Neural crest cell (in vitro differentiated cells): ENCODE measurements at regions not wholly inside any gene's neighbourhood (a gene's known extent, or its start where the extent isn't known, plus 50 kb on each side); places are given as distances from the start of the nearest gene placed in this dataset.

Source experiments
- DNase-seq: peaks from one replicate; pipeline ENCODE4 v3.0.0; 2021; ENCODE audit warnings: low read depth, mixed read lengths, low spot score
- H3K27ac Mint-ChIP-seq: one replicate; pipeline ENCODE4 v1.8.0; 2021; ENCODE audit warnings: mild to moderate bottlenecking, mixed read lengths; ENCODE audit not compliant: unreplicated experiment
- H3K27me3 Mint-ChIP-seq: 2 replicates; pipeline ENCODE4 v1.8.0; 2021; ENCODE audit warnings: low read depth, mild to moderate bottlenecking, mixed read lengths
- H3K36me3 Mint-ChIP-seq: 2 replicates; pipeline ENCODE4 v1.8.0; 2021; ENCODE audit warnings: low read depth, mild to moderate bottlenecking, mixed read lengths
- H3K4me1 Mint-ChIP-seq: 2 replicates; pipeline ENCODE4 v1.8.0; 2021; ENCODE audit warnings: mixed read lengths
- H3K4me3 Mint-ChIP-seq: one replicate; pipeline ENCODE4 v1.8.0; 2021; ENCODE audit warnings: mild to moderate bottlenecking, mixed read lengths
- H3K9me3 Mint-ChIP-seq: 2 replicates; pipeline ENCODE4 v1.8.0; 2021; ENCODE audit warnings: mixed read lengths
- TF ChIP-seq, protein P1 (sequence below): fragments of 200-600 bp; sonication (generic); conservative IDR thresholded peaks from 2 replicates; pipeline ENCODE4 v1.5.0; 2021; ENCODE audit warnings: antibody characterized with exemption, mild to moderate bottlenecking

DNA sequence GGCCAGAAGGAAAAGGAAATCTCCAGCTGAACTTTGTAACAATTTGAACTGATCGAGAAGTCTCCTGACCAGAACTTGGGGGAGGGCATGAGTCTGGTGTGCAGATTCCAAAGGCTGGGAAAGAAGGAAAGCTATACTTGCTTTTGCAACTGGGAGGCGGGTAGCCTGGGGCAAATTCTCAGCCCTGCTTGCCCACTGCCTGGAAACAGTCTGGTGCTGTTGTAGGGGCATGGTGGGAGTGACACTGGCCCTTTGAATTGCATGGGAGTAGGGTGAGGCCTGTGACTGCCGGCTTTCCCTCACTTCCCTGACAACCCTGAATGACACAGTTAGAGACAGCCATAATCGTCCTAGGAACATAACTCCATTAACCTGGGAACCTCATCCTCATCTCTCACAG is 114.0 kb upstream of the POU1F1 start:
- TF ChIP-seq, protein P1, sequence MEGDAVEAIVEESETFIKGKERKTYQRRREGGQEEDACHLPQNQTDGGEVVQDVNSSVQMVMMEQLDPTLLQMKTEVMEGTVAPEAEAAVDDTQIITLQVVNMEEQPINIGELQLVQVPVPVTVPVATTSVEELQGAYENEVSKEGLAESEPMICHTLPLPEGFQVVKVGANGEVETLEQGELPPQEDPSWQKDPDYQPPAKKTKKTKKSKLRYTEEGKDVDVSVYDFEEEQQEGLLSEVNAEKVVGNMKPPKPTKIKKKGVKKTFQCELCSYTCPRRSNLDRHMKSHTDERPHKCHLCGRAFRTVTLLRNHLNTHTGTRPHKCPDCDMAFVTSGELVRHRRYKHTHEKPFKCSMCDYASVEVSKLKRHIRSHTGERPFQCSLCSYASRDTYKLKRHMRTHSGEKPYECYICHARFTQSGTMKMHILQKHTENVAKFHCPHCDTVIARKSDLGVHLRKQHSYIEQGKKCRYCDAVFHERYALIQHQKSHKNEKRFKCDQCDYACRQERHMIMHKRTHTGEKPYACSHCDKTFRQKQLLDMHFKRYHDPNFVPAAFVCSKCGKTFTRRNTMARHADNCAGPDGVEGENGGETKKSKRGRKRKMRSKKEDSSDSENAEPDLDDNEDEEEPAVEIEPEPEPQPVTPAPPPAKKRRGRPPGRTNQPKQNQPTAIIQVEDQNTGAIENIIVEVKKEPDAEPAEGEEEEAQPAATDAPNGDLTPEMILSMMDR: no peak
- no peak overlapping the region for H3K4me3 Mint-ChIP-seq
- no peaks in the 10 kb centered on the region for H3K27me3 Mint-ChIP-seq
- no peak for DNase-seq
- H3K36me3 Mint-ChIP-seq: no peaks in the 10 kb centered on the region
- no peaks in the 10 kb centered on the region for H3K4me1 Mint-ChIP-seq
- H3K9me3 Mint-ChIP-seq: peaks cover 8% of the 10 kb centered on the region
- H3K27ac Mint-ChIP-seq: no peak overlapping the region

DNA sequence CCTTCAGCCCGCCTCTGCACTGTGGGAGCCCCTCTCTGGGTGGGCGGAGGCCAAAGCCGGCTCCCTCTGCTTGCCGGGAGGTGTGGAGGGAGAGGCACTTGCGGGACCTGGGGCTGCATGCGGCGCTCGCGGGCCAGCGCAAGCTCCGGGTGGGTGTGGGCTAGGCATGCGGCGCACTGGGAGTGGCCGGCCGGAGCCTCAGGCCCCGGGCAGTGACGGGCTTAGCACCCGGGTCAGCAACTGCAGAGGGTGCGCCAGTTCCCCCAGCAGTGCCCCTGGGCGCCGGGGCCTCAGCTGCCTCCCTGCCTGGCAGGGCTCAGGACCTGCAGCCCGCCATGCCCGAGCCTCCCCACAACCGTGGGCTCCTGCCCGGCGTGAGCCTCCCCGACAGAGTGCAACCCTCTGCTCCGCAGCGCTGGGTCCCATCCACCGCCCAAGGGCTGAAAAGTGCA is 98.9 kb upstream of the POU1F1 start:
- no peak overlapping the region for H3K4me3 Mint-ChIP-seq
- H3K36me3 Mint-ChIP-seq: no peaks in the 10 kb centered on the region
- no peak overlapping the region for H3K27ac Mint-ChIP-seq
- TF ChIP-seq, protein P1: no peak
- H3K9me3 Mint-ChIP-seq: peaks cover 3% of the 10 kb centered on the region
- no peak for DNase-seq
- peaks cover 2% of the 10 kb centered on the region for H3K4me1 Mint-ChIP-seq
- no peaks in the 10 kb centered on the region for H3K27me3 Mint-ChIP-seq

DNA sequence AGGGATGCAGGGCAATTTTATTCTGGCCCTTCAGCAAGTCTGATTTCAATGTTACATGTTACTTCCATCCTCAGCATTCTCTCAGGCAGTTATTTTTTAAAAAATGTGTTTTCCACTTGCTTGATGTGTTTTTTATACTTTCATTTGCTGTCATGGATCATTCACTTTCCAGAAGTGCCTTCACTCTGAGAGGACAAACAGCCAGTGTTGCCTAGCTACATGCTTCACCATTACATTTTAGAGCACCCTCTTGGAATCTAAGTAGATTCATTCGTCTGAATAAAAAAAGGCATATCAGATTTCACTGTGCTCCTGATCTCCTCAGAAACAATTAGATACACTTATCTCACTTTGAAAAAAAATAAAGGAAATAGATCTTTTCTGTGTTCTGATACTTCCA is 93.6 kb upstream of the POU1F1 start:
- peaks cover 11% of the 10 kb centered on the region for H3K4me1 Mint-ChIP-seq
- no peaks in the 10 kb centered on the region for H3K27me3 Mint-ChIP-seq
- TF ChIP-seq, protein P1: no peak
- no peak overlapping the region for H3K4me3 Mint-ChIP-seq
- H3K36me3 Mint-ChIP-seq: no peaks in the 10 kb centered on the region
- no peak overlapping the region for H3K27ac Mint-ChIP-seq
- peaks cover 10% of the 10 kb centered on the region for H3K9me3 Mint-ChIP-seq
- no peak for DNase-seq

DNA sequence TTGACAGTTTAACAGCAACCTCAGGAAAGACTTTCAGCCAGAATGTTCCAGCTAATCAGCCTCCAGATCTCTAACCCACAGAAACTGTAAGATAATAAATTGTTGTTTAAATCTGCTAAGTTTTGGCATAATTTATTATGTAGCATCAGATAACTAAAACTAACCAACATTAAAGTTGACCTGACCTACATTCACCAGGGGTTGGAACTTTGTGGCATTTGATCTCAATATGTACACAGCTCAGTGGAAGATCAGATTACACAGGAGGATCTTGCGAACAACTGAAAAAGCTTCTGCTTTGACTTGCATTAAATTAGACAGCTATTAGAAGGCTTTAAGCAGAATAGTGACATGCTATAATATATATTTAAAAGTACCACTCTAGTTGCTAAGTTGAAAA is 91.4 kb upstream of the POU1F1 start:
- no peak for DNase-seq
- H3K9me3 Mint-ChIP-seq: peaks cover 7% of the 10 kb centered on the region
- H3K36me3 Mint-ChIP-seq: no peaks in the 10 kb centered on the region
- H3K27ac Mint-ChIP-seq: no peak overlapping the region
- TF ChIP-seq, protein P1: no peak
- H3K4me3 Mint-ChIP-seq: no peak overlapping the region
- H3K4me1 Mint-ChIP-seq: peaks cover 11% of the 10 kb centered on the region
- H3K27me3 Mint-ChIP-seq: no peaks in the 10 kb centered on the region

DNA sequence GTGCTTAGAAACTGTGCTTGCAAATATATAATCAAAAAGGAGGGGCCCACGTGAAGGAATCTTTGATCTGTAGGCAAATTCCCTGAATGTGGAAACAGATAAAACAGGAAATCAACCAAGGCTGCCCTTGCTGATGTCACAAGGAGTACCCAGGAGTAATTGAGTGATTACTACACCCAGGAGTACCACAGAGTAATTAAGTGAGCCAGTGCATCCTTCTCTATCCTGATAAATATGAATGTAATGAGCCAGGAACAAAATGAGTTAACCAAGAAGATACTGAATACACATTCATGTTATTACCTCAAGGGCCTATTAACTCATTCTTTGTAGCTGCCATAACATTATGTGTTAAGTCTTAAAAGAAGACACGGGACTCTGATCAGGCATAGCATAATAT is 87.3 kb upstream of the POU1F1 start:
- H3K36me3 Mint-ChIP-seq: no peaks in the 10 kb centered on the region
- no peak for DNase-seq
- H3K27me3 Mint-ChIP-seq: no peaks in the 10 kb centered on the region
- H3K4me3 Mint-ChIP-seq: no peak overlapping the region
- TF ChIP-seq, protein P1: no peak
- peaks cover 7% of the 10 kb centered on the region for H3K9me3 Mint-ChIP-seq
- H3K4me1 Mint-ChIP-seq: no peaks in the 10 kb centered on the region
- no peak overlapping the region for H3K27ac Mint-ChIP-seq

DNA sequence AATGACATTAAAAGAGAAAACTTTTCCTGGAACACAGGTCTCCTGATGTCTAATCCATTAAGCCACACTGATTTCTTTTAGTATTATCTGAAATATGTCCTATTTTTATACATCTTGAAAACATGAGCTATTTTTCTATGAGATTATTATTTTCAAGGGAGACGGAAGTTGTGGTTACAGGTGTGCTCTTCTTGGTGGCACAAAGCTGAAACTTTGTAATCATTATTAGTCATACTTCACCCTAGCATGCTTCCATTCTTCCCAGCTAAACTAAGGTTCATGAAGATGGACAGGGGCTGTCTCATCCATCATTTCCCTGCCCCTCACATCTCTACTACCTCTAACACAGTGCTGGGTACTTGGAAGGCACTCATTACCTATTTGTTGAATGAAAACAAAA is 85.6 kb upstream of the POU1F1 start:
- H3K36me3 Mint-ChIP-seq: no peaks in the 10 kb centered on the region
- H3K4me1 Mint-ChIP-seq: no peaks in the 10 kb centered on the region
- TF ChIP-seq, protein P1: no peak
- no peak overlapping the region for H3K4me3 Mint-ChIP-seq
- no peak overlapping the region for H3K27ac Mint-ChIP-seq
- no peak for DNase-seq
- H3K27me3 Mint-ChIP-seq: no peaks in the 10 kb centered on the region
- peaks cover 2% of the 10 kb centered on the region for H3K9me3 Mint-ChIP-seq
